SJCRH30 (cell line): ENCODE measurements at regions not wholly inside any gene's neighbourhood (a gene's known extent, or its start where the extent isn't known, plus 50 kb on each side); places are given as distances from the start of the nearest gene placed in this dataset.

Experiments
- DNase-seq, 2 experiments: peaks; one replicate each; pipeline ENCODE4 v3.0.0-alpha.2; 2015 to 2020
- H3K27ac ChIP-seq: fragments of 250-450 bp; sonication (Bioruptor Pico); 2 replicates; pipeline ENCODE4 v1.5.1; 2020; ENCODE audit warnings: mild to moderate bottlenecking, moderate library complexity
- H3K27me3 ChIP-seq: fragments of 250-450 bp; sonication (Bioruptor Pico); 2 replicates; pipeline ENCODE4 v1.5.1; 2020; ENCODE audit warnings: mild to moderate bottlenecking, moderate library complexity
- H3K36me3 ChIP-seq: fragments of 250-450 bp; sonication (Bioruptor Pico); 2 replicates; pipeline ENCODE4 v1.5.1; 2020; ENCODE audit warnings: mild to moderate bottlenecking, moderate library complexity
- H3K4me1 ChIP-seq: fragments of 250-450 bp; sonication (Bioruptor Pico); 2 replicates; pipeline ENCODE4 v1.5.1; 2020; ENCODE audit warnings: mild to moderate bottlenecking, moderate library complexity
- H3K4me3 ChIP-seq: fragments of 250-450 bp; sonication (Bioruptor Pico); 2 replicates; pipeline ENCODE4 v1.5.1; 2020; ENCODE audit warnings: mild to moderate bottlenecking, moderate library complexity
- H3K9me3 ChIP-seq: fragments of 250-450 bp; sonication (Bioruptor Pico); replicated peaks from 2 replicates; pipeline ENCODE4 v1.5.1; 2020; ENCODE audit warnings: mild to moderate bottlenecking, moderate library complexity

- peaks cover 13% of the 10 kb centered on the region for H3K4me1 ChIP-seq
- H3K27ac ChIP-seq = no peak overlapping the region
- H3K4me3 ChIP-seq = no peak overlapping the region
- H3K36me3 ChIP-seq = no peaks in the 10 kb centered on the region
- H3K9me3 ChIP-seq = no peaks in the 10 kb centered on the region
- no peak for DNase-seq
- no peaks in the 10 kb centered on the region for H3K27me3 ChIP-seq
These were observed 497.0 kb upstream of the USP24 start for GRCh38 chr1:55712148-55712547.

DNA sequence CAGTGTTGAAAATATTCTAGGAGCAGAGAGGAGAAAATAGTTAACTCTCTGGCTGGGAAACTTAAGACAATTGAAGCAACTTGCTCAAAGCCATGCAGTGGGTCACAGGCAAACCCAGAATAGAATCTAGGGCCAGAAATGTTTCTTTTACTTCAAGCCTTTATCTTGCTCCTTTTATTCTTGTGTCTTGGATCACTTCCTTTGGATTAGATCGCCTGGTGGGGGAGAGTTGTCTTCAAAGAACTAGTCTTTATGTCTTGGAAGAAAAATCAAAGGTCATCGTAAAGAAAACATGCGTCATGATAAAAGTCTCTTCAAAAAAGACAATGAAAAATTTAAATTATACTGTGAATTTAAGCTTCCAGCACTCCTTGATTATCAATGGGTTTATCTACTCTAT, 493.6 kb upstream of the USP24 start:
- Histone ChIP-seq H3K27me3 (0 out of 2 replicates have a peak, but pooled peaks cover 3% of the 10 kb centered on the region), H3K4me1 (peaks cover 6% of the 10 kb centered on the region; the same call in 1 of the 2 replicates), H3K36me3 (no peaks in the 10 kb centered on the region), H3K27ac (no peak overlapping the region), H3K4me3 (no peak overlapping the region), H3K9me3 (no peaks in the 10 kb centered on the region)
- no peak for DNase-seq

- no peaks in the 10 kb centered on the region for H3K9me3 ChIP-seq
- 0 out of 2 replicates have a peak, but pooled peaks cover 3% of the 10 kb centered on the region for H3K27me3 ChIP-seq
- H3K27ac ChIP-seq = no peak overlapping the region
- DNase-seq = no peak
- H3K36me3 ChIP-seq = no peaks in the 10 kb centered on the region
- peaks cover 6% of the 10 kb centered on the region; the same call in 1 of the 2 replicates for H3K4me1 ChIP-seq
- H3K4me3 ChIP-seq = no peak overlapping the region
These were observed 492.7 kb upstream of the USP24 start for GRCh38 chr1:55707846-55708245.

- Histone ChIP-seq H3K9me3 (0 out of 2 replicates have a peak, but pooled peaks cover 3% of the 10 kb centered on the region), H3K4me1 (peaks cover 6% of the 10 kb centered on the region; the same call in 1 of the 2 replicates), H3K27me3 (0 out of 2 replicates have a peak, but pooled peaks cover 5% of the 10 kb centered on the region), H3K4me3 (no peak overlapping the region), H3K36me3 (no peaks in the 10 kb centered on the region), H3K27ac (no peak overlapping the region)
- no peak for DNase-seq
These were observed 492.0 kb upstream of the USP24 start for GRCh38 chr1:55707196-55707595.

- H3K4me3 ChIP-seq = no peak overlapping the region
These were observed 491.2 kb upstream of the USP24 start for GRCh38 chr1:55706397-55706796.

DNA sequence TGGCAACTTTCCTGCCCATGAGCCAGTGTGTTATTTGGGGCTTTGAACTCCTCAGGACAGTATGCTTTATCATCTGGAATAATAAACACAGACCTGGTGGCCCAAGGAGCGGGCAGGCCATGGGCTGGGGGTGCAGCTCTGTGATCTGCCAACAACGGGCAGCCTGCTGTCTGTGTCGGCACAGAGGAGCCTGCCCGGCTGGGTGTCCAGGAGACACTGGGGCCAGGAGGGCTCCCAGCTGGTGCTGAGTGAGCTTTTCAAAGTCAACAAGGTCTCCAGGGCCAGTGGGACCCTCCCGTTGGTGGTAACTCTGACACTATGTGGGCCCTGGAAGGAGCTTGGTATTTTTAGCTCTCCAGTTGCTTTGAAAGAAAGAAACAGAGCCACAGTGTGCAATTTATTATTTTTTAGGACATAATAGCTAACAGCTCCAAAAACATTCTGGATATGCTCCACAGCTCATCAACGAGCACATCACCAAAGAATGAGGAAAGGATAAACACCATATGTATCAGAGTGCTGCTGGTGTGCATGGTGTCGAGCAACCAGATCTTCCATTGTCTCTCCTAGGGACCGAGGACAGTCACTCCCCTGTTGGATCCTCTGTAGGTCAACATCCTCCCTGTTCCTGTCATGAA, 488.7 kb upstream of the USP24 start:
- H3K36me3 ChIP-seq = no peaks in the 10 kb centered on the region
- 0 out of 2 replicates have a peak, but pooled peaks cover 3% of the 10 kb centered on the region for H3K9me3 ChIP-seq
- 0 out of 2 replicates have a peak, but pooled peaks cover 6% of the 10 kb centered on the region for H3K27me3 ChIP-seq
- no peak overlapping the region for H3K27ac ChIP-seq
- H3K4me3 ChIP-seq = no peak overlapping the region
- H3K4me1 ChIP-seq = peaks cover 6% of the 10 kb centered on the region; the same call in 1 of the 2 replicates
- no peak for DNase-seq

More at GRCh38 chr1:55706397-55706796, 491.2 kb upstream of the USP24 start:
- 0 out of 2 replicates have a peak, but pooled peaks cover 3% of the 10 kb centered on the region for H3K9me3 ChIP-seq
- DNase-seq = no peak
- H3K4me1 ChIP-seq = peaks cover 6% of the 10 kb centered on the region; the same call in 1 of the 2 replicates
- no peak overlapping the region for H3K27ac ChIP-seq
- no peaks in the 10 kb centered on the region for H3K36me3 ChIP-seq
- H3K27me3 ChIP-seq = 0 out of 2 replicates have a peak, but pooled peaks cover 5% of the 10 kb centered on the region

DNA sequence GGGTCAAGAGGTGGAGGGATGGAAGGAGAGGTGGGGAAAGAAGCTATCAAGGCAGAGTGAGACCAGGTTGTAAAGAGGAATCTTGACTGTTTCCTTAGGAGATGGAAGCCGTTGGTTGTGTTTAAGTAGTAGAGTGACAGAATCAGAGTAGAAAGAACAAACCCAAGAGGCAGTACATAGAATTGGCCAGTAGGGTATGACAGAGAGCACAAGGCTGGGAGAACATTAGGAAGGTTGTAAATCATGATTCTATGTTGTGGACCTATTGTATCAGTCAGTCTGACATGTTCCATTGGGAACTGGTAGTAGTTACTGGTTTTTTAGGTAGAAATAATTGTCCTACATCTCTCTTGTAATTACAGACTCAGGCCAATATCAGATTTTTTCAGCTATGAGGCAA, 486.9 kb upstream of the USP24 start:
- Histone ChIP-seq H3K4me1 (0 out of 2 replicates have a peak, but pooled peaks cover under 1% of the 10 kb centered on the region), H3K9me3 (0 out of 2 replicates have a peak, but pooled peaks cover 3% of the 10 kb centered on the region), H3K4me3 (no peak overlapping the region), H3K27ac (no peak overlapping the region), H3K36me3 (no peaks in the 10 kb centered on the region), H3K27me3 (0 out of 2 replicates have a peak, but pooled peaks cover 8% of the 10 kb centered on the region)
- peak in 1 of 2 experiments; percentile 48 for DNase-seq

DNA sequence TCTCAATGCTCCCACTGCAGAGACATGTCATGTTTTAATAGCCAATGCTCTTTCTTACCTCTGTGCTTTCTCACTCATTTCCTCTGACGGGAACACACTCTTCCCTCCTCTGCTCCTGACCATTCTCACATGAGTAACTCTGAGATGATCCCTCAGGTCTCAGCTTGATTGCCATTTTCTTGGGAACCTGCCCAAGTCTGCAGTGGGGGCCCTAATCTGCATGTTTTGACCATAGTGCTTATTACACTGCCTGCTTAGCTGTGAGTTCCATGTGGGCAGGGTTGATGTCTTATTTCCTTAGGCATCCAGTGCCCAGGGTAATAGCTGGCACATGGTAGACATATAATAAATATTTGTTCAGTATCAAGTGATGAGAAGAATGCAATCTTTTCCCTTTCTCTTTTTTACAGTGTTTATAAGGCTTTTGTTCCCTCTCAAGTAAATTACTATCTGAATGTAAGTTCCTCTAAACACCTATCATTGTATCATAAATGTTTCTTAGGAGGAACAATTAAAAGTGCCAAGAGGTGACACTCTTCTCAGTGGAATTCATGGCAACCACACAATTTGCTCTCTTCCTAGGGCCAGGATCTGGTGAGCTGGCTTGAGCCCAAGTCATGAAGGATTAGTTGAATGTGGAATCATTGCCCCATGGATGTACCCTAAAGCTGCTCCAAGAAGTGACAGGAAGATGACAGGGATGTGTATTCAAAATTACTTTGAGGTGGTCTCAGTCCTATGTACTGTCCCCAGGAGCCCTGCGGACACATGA, 485.4 kb upstream of the USP24 start:
- 0 out of 2 replicates have a peak, but pooled peaks cover 3% of the 10 kb centered on the region for H3K9me3 ChIP-seq
- no peak for DNase-seq
- H3K27ac ChIP-seq = no peak overlapping the region
- H3K27me3 ChIP-seq = 0 out of 2 replicates have a peak, but pooled peaks cover 8% of the 10 kb centered on the region
- no peak overlapping the region for H3K4me3 ChIP-seq
- no peaks in the 10 kb centered on the region; the same call in 1 of the 2 replicates for H3K4me1 ChIP-seq
- H3K36me3 ChIP-seq = no peaks in the 10 kb centered on the region

DNA sequence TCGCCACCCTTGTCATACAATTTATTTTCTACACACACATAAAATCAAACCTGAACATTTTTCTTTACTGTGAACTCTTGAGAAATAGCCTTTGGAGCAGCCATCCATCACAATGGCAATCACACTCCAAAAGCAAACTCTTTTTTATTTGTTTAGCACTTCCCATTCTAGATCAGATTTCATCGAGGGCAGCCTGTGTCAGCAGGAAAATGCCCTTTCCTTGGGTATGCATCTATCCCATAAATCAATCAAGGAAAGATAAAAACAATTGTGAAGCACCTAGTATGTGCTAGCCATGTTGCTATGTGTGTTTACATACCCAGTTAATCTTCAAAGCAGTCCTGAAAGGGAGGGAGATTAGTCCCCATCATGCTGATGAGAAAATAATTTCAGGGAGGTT, 484.1 kb upstream of the USP24 start:
- Histone ChIP-seq H3K27me3 (0 out of 2 replicates have a peak, but pooled peaks cover 5% of the 10 kb centered on the region), H3K27ac (no peak overlapping the region), H3K4me1 (no peaks in the 10 kb centered on the region; the same call in 1 of the 2 replicates), H3K9me3 (0 out of 2 replicates have a peak, but pooled peaks cover 3% of the 10 kb centered on the region), H3K36me3 (no peaks in the 10 kb centered on the region), H3K4me3 (no peak overlapping the region)
- DNase-seq = no peak

- no peak overlapping the region for H3K4me3 ChIP-seq
- no peak overlapping the region for H3K27ac ChIP-seq
- 0 out of 2 replicates have a peak, but pooled peaks cover 3% of the 10 kb centered on the region for H3K9me3 ChIP-seq
- H3K27me3 ChIP-seq = 0 out of 2 replicates have a peak, but pooled peaks cover 5% of the 10 kb centered on the region
- no peaks in the 10 kb centered on the region; the same call in 1 of the 2 replicates for H3K4me1 ChIP-seq
- no peaks in the 10 kb centered on the region for H3K36me3 ChIP-seq
- no peak for DNase-seq
These were observed 482.9 kb upstream of the USP24 start for GRCh38 chr1:55697997-55698535.

- Histone ChIP-seq H3K9me3 (no peaks in the 10 kb centered on the region), H3K36me3 (no peaks in the 10 kb centered on the region), H3K4me1 (no peaks in the 10 kb centered on the region; the same call in 1 of the 2 replicates), H3K27me3 (0 out of 2 replicates have a peak, but pooled peaks cover 2% of the 10 kb centered on the region), H3K27ac (no peak overlapping the region), H3K4me3 (no peak overlapping the region)
- no peak for DNase-seq
These were observed 481.7 kb upstream of the USP24 start for GRCh38 chr1:55696891-55697290.

DNA sequence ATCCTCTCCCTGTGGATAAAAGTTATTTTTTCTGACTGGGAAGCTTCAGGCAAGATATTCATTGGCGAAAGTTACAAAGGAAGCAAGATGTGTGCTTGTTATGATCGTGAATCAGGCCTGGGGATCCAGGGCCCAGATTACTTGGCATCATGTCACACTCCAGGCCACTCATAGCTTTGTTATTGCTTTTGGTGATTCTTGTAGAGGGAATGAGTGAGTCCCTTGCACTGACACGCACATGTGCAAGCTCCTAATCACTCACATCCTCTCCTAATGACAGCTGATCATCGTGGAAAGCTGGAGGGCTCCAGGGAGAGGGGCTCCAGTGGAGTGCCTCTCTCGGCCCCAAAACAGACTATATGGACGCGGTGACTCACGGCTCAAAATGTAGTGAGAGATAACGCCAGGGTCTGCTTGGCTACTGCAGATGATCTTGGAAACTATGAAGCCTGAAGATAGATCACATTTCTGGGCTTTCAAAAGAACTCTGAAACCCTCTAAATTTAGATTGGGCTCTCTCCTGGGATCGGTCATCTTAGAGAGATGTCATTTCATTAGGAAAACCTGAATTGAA, 481.1 kb upstream of the USP24 start:
- no peaks in the 10 kb centered on the region for H3K9me3 ChIP-seq
- H3K27ac ChIP-seq = no peak overlapping the region
- H3K4me3 ChIP-seq = no peak overlapping the region
- H3K36me3 ChIP-seq = no peaks in the 10 kb centered on the region
- H3K4me1 ChIP-seq = no peaks in the 10 kb centered on the region; the same call in 1 of the 2 replicates
- 0 out of 2 replicates have a peak, but pooled peaks cover 2% of the 10 kb centered on the region for H3K27me3 ChIP-seq
- DNase-seq = no peak

DNA sequence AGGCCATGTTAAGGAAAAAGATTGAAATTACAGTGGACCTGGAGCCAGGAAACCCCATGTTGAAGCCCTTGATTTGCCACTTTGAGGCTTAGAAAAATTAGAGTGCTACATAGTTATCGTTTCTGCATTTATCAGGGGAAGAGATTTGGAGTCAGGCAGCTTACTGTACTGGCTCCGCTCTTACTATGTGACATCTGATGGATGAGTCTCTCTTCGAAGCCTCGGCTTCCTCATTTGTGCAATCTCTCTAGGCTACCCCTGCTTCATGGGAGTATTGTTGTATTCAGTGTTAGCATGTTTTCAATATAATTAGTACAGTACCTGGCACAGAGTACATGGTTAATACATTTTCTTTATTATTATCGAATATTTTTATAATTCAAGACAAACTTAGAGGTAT, 480.4 kb upstream of the USP24 start:
- H3K4me1 ChIP-seq = no peaks in the 10 kb centered on the region; the same call in 1 of the 2 replicates
- H3K36me3 ChIP-seq = no peaks in the 10 kb centered on the region
- no peak for DNase-seq
- no peak overlapping the region for H3K4me3 ChIP-seq
- H3K27ac ChIP-seq = no peak overlapping the region
- H3K27me3 ChIP-seq = 0 out of 2 replicates have a peak, but pooled peaks cover 2% of the 10 kb centered on the region
- no peaks in the 10 kb centered on the region for H3K9me3 ChIP-seq

GRCh38 chr1:55695151-55695550, 480.0 kb upstream of the USP24 start:
- no peak overlapping the region for H3K4me3 ChIP-seq
- 0 out of 2 replicates have a peak, but pooled peaks cover 2% of the 10 kb centered on the region for H3K27me3 ChIP-seq
- H3K36me3 ChIP-seq = no peaks in the 10 kb centered on the region
- no peak for DNase-seq
- no peak overlapping the region for H3K27ac ChIP-seq
- no peaks in the 10 kb centered on the region for H3K9me3 ChIP-seq
- no peaks in the 10 kb centered on the region; the same call in 1 of the 2 replicates for H3K4me1 ChIP-seq
